OCI-LY3 (cell line): ENCODE measurements at regions not wholly inside any gene's neighbourhood (a gene's known extent, or its start where the extent isn't known, plus 50 kb on each side); places are given as distances from the start of the nearest gene placed in this dataset.

Source experiments
- H2AFZ ChIP-seq: fragments of 200-600, 300-600 bp; shearing (Covaris generic); 2 replicates; pipeline ENCODE4 v1.6.0; 2014; ENCODE audit warnings: antibody characterized with exemption, low read depth, low read length
- H3K27ac ChIP-seq: fragments of 200-600, 300-600 bp; sonication (generic); 2 replicates; pipeline ENCODE4 v1.5.1; 2014; ENCODE audit warnings: mild to moderate bottlenecking, low read length, moderate library complexity, mixed read lengths
- H3K27me3 ChIP-seq: fragments of 200-600, 300-600 bp; sonication (generic); 2 replicates; pipeline ENCODE4 v1.6.1; 2014; ENCODE audit warnings: low read depth, low read length, mixed read lengths
- H3K36me3 ChIP-seq: fragments of 200-600, 300-600 bp; sonication (generic); replicated peaks from 2 replicates; pipeline ENCODE3; 2014; ENCODE audit warnings: low read depth, low read length, mixed read lengths
- H3K4me1 ChIP-seq: fragments of 300-600, 200-600 bp; sonication (generic); 2 replicates; pipeline ENCODE4 v1.6.1; 2014; ENCODE audit warnings: low read length, mixed read lengths
- H3K4me2 ChIP-seq: fragments of 200-600, 300-600 bp; sonication (generic); 2 replicates; pipeline ENCODE4 v1.6.1; 2014; ENCODE audit warnings: low read length, mixed read lengths
- H3K4me3 ChIP-seq: fragments of 300-600, 200-600 bp; sonication (generic); 2 replicates; pipeline ENCODE4 v1.5.1; 2014; ENCODE audit warnings: antibody characterized with exemption, mild to moderate bottlenecking, low read length, moderate library complexity
- H3K79me2 ChIP-seq: fragments of 300-600, 200-600 bp; shearing (Covaris generic); 2 replicates; pipeline ENCODE4 v1.6.1; 2014; ENCODE audit warnings: mild to moderate bottlenecking, low read length, mixed read lengths
- H3K9ac ChIP-seq: fragments of 300-600, 200-600 bp; shearing (Covaris generic); 2 replicates; pipeline ENCODE4 v1.6.0; 2014; ENCODE audit warnings: mild to moderate bottlenecking, low read length, moderate library complexity
- H3K9me3 ChIP-seq: fragments of 200-600, 300-600 bp; shearing (Covaris generic); 2 replicates; pipeline ENCODE4 v1.6.1; 2014; ENCODE audit warnings: low read length, mixed read lengths; ENCODE audit not compliant: insufficient read depth
- H4K20me1 ChIP-seq: fragments of 200-600, 300-600 bp; sonication (generic); 2 replicates; pipeline ENCODE4 v1.6.1; 2016; ENCODE audit warnings: low read length, mixed read lengths; ENCODE audit not compliant: insufficient read depth
- EZH2phosphoT487 ChIP-seq: fragments of 200-600 bp; shearing (Covaris generic); IDR thresholded peaks from 2 replicates; pipeline ENCODE4 v1.6.1; 2018; ENCODE audit warnings: antibody characterized with exemption, mixed run types, low read depth
- TF ChIP-seq, protein P1 (sequence below): fragments of 200-600, 300-600 bp; sonication (generic); IDR thresholded peaks from 2 replicates; pipeline ENCODE4 v1.5.1; 2014; ENCODE audit warnings: antibody characterized with exemption, low read length, low read depth

DNA sequence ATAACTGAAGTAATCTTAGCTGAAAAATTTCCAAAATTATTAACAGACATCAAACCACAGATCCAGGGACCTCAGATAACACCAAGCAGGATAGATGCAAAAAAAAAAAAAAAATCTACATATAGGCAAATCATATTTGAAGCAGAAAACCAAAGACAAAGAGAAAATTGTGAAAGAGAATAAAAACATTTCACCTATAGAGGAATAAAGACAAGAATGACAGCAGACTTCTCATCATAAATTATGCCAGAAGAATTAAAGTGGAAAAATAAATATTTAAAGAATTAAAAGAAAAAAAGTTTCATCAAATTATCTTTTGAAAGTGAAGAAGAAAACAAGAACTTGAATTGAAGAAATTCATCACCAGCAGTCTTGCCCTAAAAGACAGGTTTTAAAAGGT lies 467.5 kb downstream of the GPAM start:
- no peaks in the 10 kb centered on the region for H3K36me3 ChIP-seq
- H3K9me3 ChIP-seq: no peaks in the 10 kb centered on the region
- H3K4me2 ChIP-seq: no peak overlapping the region
- no peak overlapping the region for H3K27ac ChIP-seq
- no peaks in the 10 kb centered on the region for H4K20me1 ChIP-seq
- H3K79me2 ChIP-seq: no peaks in the 10 kb centered on the region
- no peaks in the 10 kb centered on the region for H3K4me1 ChIP-seq
- H3K4me3 ChIP-seq: no peak overlapping the region
- H2AFZ ChIP-seq: no peak overlapping the region
- TF ChIP-seq EZH2phosphoT487: no peak
- TF ChIP-seq, protein P1, sequence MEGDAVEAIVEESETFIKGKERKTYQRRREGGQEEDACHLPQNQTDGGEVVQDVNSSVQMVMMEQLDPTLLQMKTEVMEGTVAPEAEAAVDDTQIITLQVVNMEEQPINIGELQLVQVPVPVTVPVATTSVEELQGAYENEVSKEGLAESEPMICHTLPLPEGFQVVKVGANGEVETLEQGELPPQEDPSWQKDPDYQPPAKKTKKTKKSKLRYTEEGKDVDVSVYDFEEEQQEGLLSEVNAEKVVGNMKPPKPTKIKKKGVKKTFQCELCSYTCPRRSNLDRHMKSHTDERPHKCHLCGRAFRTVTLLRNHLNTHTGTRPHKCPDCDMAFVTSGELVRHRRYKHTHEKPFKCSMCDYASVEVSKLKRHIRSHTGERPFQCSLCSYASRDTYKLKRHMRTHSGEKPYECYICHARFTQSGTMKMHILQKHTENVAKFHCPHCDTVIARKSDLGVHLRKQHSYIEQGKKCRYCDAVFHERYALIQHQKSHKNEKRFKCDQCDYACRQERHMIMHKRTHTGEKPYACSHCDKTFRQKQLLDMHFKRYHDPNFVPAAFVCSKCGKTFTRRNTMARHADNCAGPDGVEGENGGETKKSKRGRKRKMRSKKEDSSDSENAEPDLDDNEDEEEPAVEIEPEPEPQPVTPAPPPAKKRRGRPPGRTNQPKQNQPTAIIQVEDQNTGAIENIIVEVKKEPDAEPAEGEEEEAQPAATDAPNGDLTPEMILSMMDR: no peak
- no peak overlapping the region for H3K9ac ChIP-seq
- H3K27me3 ChIP-seq: no peaks in the 10 kb centered on the region

DNA sequence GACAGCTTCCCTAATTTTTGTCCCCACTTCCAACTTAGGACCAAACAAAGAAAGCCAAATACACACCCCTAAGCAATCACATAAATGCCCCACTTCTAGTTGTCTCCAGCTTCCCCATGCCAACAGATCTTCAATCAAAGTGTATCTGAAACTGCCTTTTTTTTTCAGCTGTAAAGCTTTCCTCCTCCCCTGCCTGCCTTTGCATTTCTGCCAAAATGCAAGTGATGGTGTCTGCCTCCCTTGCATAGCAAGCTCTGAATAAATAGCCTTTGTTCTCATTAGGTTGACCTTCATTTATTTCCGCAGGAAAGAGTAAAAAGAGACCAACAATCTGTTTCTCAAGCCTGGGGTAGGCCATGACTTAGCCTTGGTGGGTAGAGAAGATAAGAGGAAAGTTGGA lies 459.4 kb downstream of the GPAM start:
- TF ChIP-seq, protein P1: no peak
- TF ChIP-seq EZH2phosphoT487: no peak
- Histone ChIP-seq H3K36me3 (no peaks in the 10 kb centered on the region), H3K4me3 (no peak overlapping the region), H2AFZ (no peak overlapping the region), H3K9me3 (no peaks in the 10 kb centered on the region), H3K27ac (no peak overlapping the region), H3K9ac (no peak overlapping the region), H3K4me2 (no peak overlapping the region), H3K79me2 (no peaks in the 10 kb centered on the region), H3K4me1 (no peaks in the 10 kb centered on the region), H4K20me1 (no peaks in the 10 kb centered on the region), H3K27me3 (no peaks in the 10 kb centered on the region)

DNA sequence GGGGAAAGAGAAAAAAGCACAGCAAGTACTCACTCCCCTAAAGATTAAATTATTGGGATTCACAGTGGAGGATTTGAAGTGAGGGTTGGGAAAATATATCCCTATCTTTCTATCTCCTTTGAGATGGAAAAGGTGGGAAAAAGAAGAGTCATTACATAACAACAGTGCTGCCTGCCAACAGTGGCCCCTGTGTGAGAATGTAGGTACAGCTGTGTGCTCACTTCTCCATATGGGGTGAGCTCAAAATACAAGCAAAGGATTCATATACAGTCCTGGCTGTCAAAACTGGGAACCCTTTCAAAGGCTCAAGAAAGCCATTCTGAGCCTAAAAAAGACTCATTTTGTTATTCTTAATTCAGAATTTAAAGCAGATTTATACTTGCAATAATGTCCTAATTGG lies 458.5 kb downstream of the GPAM start:
- Histone ChIP-seq H2AFZ (no peak overlapping the region), H3K4me1 (no peaks in the 10 kb centered on the region), H3K9me3 (no peaks in the 10 kb centered on the region), H3K79me2 (no peaks in the 10 kb centered on the region), H4K20me1 (no peaks in the 10 kb centered on the region), H3K27ac (no peak overlapping the region), H3K4me3 (no peak overlapping the region), H3K4me2 (no peak overlapping the region), H3K27me3 (no peaks in the 10 kb centered on the region), H3K36me3 (no peaks in the 10 kb centered on the region), H3K9ac (no peak overlapping the region)
- TF ChIP-seq EZH2phosphoT487: no peak
- TF ChIP-seq, protein P1: no peak

DNA sequence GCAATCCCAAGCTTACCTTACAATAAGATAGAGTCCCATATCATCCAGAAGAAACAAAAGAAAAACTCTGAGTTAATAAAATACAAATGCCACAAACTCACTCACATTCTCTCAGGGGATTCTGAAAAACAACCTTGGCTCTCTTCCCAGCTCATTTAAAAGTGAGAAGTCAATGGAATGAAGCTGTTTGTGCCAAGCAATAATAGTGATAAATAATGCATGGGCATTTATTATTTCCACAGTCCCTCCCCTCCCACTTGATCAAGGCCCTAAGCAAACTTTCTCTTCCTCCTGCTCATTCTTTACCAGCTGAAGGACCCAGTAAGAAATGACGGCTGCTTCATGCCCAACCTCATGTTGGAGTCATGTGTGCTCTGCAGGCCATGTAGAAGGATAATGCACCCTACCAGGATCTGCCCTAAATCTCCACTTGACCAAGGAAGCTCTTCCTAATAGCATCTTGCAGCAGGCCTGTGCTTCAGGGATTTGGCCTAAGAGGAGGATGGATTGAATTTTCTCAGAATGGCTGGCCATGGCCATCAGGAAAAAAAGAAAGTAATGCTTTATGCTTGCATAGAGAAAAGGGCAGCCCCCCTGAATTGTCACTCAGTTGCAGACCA lies 451.3 kb downstream of the GPAM start:
- H3K79me2 ChIP-seq: no peaks in the 10 kb centered on the region
- TF ChIP-seq, protein P1: no peak
- no peak for TF ChIP-seq EZH2phosphoT487
- H4K20me1 ChIP-seq: no peaks in the 10 kb centered on the region
- no peaks in the 10 kb centered on the region for H3K9me3 ChIP-seq
- no peak overlapping the region for H3K4me3 ChIP-seq
- no peak overlapping the region for H3K27ac ChIP-seq
- no peaks in the 10 kb centered on the region for H3K36me3 ChIP-seq
- H3K4me2 ChIP-seq: no peak overlapping the region
- H3K4me1 ChIP-seq: no peaks in the 10 kb centered on the region
- H3K27me3 ChIP-seq: no peaks in the 10 kb centered on the region
- no peak overlapping the region for H2AFZ ChIP-seq
- no peak overlapping the region for H3K9ac ChIP-seq
